Epithelial cell of prostate (primary cell): ENCODE measurements at regions not wholly inside any gene's neighbourhood (a gene's known extent, or its start where the extent isn't known, plus 50 kb on each side); places are given as distances from the start of the nearest gene placed in this dataset.

ENCODE experiments used
- DNase-seq: peaks from one replicate; pipeline ENCODE4 v3.0.0-alpha.2; 2011; ENCODE audit warnings: low read depth, low spot score
- H3K27ac ChIP-seq: fragments of 450-650 bp; 2 replicates; pipeline ENCODE4 v1.5.1; 2017; ENCODE audit warnings: mild to moderate bottlenecking

DNA sequence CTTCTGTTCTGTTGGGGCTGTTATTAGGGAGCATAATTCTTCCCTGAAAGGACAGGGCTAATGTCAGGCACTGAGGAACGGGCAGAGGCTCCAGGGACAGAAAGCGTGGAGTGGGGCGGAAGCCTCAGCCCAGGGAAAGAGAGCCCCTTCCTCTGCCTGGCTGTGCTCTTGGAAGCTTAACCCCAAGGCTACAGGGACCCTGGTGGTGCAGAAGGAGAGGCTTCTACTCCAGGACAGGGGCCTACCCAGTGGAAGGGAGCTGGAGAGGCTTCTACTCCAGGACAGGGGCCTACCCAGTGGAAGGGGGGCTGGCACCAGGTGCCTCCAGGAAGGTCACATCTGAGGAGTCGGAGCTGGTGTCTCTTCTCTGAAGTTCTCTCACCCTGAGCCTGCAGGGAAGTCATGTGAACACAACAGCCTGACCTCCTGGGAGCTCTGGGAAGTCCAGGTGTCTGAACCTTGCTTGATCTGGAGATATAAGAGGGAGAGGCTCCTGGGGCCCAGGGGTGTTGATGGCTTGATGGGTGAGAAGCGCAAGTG, 159.5 kb upstream of the SOX1 start:
- no peak for DNase-seq
- H3K27ac ChIP-seq: no peak overlapping the region

DNA sequence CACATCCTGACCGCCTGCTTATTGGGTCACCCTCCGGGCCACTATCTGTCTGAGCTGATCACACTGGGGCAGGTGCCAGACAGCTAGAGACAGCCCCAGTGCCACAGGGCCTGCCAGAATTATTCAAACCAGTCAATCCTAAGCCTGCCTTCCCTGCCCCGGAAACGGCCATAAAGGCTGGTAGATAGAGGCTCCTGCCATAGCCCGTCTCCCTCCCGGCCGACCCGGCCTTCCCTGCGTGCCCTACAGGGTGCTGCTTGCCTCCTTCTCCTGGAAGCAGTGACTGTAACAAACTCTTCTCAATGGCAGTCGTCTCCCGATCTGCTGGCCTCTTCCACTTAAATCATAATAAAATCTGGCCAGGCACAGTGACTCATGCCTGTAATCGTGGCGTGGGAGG, 158.6 kb upstream of the SOX1 start:
- H3K27ac ChIP-seq: no peak overlapping the region
- no peak for DNase-seq

DNA sequence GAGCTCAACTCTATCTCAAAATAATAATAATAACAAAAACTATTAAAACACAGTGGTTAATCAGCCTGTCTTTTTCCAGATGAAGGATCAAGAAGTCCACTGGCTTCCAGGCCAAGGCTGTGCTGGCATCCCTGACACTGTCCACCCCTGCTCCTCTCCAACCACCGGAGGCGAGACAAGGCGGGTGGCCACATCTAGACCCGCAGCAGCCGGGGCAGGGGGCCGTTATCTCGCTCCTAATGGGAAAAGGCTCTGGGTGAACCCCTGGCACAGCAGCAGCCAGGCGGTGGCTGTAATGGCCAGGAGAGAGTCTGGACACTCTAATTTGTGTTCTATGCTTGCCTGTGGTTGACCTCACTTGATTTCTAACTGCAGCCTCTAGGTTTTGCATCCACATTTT, 158.0 kb upstream of the SOX1 start:
- no peak for DNase-seq

DNA sequence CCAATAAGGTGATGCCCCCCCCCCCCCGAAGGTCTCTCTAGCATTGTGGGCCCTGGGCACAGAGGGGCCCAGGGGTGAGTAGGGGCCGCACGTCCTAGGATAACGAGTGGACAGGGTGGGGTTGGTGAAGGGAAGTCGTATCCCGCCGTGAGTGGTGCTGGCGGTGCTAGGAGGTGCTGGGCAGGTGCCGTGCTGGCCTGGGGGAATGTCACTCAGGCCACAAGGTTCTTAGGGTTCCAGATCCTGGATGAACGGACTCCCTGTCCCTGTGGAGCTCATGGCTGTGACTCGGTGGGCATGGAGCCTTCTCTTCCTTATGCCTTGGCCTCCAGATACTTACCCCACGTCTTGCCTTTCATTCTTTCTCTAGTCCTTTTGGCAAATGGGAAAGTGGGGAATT, 157.4 kb upstream of the SOX1 start:
- DNase-seq: no peak
- no peak overlapping the region for H3K27ac ChIP-seq

More for the DNA sequence above, 158.0 kb upstream of the SOX1 start:
- H3K27ac ChIP-seq: no peak overlapping the region

DNA sequence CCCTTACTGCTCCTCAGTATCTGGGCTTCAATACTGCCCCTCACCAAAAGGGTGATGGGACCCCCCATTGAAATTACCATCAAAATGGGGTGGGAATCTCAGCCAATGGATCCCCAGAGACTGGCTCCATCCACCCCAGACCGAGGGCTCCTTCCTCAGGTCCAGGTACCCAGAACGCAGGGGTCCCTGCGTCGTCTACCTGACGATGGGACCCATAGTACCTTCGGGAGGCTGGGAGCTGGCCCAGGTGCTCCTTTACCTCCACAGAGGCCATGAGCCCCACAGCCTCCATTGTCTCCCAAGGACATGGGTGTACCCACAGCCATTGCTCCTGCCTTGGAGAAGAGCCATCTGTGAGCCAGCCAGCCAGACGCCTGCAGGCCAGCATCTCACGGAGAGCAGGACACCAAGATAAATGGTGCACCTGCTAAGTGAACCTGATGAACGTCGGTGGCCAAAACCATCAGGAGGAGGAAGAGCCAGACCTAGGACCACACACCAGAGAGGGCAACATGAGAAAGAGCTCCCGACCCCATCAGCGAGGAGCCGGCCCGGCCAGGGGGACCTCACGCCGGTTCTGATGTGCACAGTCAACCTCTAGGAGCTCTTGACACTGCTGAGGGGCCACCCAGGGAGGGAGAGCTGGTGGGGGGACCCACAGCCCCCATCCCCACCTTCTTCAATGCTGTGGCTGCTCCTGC, 156.8 kb upstream of the SOX1 start:
- H3K27ac ChIP-seq: no peak overlapping the region
- DNase-seq: no peak

DNA sequence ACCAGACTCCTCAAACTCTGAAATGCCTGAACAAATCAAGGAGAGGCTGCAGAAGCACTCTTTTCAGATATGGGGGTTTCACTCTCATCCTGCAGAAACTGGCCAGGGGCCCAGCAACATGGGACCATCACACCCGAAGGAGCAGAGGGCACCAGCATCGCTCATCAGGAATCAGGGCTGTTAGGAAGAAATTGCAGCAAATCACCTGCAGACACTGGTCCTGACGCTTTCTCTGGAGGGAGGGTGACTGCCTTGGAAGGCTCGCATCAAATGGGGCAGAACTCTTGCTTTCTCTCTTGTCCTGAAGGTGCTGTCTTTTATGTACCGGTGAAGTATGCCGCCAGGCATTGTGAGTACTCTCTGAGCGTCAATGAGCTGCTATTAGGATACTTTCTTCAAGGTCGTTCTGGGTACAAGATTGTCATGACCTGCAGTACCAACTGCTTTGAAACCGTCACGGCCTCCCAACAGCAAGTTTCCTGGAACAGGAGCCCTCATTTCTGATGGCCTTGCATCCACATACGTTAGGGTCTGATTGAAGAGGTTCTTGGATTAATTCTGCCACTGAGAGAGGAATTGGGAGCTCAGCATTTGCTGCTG, 155.7 kb upstream of the SOX1 start:
- no peak for DNase-seq
- H3K27ac ChIP-seq: no peak overlapping the region

DNA sequence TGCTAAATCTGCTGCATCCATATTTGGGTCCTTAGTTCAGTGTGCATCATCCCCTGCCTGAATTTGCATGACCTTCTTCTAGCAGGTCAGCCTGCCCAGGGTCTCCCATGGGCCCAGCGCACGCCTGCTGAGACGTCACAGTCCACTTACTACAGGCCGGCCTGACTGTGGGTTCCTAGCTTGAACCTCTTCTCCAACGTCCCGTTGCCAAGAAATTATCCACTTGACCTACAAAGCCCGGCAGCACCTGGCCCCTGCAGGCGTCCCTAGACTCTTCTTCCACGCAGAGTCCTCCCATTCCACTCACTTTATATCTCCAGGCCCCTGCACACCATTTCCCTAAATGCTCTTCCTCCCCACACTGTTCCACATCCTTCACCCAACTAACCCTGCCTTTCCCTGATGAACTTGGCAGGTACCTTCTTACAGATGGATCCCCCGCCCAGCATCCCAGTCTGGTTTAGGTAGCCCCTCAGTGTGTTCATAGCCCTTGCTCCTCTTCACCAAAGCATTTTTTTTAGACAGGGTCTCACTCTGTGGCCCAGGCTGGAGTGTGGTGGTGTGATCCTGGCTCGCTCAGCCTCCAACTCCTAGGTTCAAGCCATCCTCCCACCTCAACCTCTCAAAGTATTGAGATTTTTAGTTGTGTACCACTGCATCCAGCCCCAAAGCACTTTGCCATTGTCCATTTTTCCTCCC, 155.0 kb upstream of the SOX1 start:
- no peak for DNase-seq
- H3K27ac ChIP-seq: no peak overlapping the region

DNA sequence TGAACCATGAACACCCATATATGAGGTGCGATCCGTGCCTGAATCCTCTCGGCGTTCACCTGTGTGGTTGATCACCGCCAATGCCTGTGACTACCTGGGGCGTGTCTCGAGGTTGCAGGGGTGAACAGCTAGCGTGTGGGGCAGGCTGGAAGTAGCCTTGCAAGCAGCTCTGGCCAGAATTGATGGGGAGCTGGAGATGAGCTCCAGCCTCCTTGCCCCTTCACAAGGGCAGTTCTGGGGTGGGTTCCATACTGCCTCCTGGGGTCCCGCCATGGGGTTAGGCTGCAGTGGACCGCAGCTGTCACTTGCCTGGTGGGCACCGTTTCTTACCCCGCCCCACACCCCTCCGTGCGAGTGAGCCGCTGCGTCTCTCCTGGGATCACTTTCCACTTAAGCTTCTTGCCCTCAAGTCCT, 154.5 kb upstream of the SOX1 start:
- H3K27ac ChIP-seq: no peak overlapping the region
- DNase-seq: no peak

DNA sequence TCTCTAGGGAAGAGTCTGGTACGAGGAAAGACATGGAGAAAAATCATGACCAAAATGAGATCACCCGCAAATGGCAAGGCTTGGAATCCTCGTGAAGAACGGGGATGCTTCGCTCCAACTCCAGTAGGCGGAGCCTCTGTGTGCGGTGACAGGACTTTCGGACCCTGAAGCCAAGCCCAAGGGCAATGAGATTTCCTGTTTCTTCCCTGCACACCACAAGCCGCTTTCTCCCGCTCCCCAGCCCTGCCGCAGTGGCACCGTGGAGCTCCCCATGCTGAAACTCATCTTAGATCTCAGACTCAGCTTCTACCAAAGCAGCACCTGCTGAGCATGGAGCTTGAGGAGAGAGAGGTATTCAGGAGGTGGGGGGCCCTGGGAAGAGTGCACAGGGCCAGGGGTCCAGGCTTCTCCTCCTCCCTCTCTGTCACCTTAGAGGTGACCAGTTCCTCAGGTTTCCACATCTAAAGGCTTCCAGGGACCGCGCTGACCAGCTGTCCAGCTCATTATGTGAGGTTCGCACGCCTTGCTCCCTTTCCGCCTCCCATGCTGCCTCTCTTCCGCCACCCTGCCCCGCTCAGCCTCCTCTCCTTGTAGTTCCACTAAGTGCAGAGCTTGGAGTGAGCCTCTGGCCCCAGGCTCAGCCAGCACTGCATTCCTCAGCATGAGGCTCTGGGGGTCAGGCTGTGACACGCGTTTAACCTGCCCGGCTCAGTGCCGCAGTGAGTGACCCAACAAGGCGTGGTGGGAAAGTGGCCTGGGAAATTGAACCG, 153.8 kb upstream of the SOX1 start:
- H3K27ac ChIP-seq: no peak overlapping the region
- DNase-seq: no peak

DNA sequence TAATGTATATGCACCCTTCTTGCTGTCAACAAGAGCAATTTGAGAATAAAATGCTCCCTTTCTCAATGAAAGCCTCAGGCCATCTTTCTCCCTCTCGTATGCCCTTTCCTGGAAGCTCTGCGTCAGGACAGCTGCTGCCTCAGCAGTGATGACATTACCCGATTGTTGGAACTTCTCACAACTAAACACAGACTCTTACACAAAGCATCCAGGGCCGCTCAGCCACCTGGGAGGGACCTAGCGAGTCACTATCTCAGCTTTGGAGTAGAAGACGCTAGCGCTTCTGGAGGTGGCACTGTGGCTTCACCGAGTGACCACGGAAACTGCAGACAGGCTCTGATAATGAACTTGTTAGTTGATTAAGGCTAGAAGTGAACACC, 153.2 kb upstream of the SOX1 start:
- no peak overlapping the region for H3K27ac ChIP-seq
- no peak for DNase-seq

DNA sequence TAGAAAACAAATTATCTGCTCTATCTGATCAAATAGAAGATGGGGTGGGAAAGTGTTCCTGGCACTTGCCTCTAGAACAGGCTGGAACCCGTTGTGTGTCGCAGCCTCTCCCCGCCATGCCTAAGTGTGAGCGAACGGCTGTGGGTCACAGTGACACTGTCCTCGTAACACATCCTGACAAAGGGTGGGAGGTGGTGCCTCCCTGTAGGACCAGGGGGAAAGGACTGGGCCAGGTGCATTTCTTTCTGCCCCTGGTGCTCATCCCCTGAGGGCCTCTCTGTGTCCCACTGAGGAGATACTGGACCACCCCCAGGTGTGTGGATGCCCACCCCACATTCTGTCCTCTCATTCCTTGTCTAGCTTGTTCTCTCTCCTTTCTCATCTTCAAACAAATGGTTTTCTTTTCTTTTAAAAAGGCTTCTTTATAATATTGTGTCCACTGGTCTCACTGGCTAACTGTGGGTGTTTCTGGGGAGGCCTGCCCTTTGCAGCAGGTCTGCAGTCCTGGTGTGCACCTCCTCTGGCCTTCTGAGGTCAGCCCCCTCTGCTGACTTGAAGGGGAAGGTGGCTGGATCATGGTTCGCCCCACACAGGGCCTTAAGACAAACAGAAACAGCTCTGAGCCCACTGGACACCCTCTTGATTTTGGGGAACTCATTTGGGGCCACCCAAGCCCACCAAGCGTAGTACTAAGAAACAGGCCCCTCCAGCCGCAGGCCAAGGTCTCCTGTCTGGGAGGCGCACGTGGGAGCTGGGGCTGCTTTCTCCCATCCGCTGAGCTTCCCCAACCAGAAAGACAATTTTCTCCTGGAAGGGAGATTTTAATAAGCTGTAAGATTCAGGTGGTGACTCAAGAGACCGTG, 152.5 kb upstream of the SOX1 start:
- no peak overlapping the region for H3K27ac ChIP-seq
- no peak for DNase-seq

DNA sequence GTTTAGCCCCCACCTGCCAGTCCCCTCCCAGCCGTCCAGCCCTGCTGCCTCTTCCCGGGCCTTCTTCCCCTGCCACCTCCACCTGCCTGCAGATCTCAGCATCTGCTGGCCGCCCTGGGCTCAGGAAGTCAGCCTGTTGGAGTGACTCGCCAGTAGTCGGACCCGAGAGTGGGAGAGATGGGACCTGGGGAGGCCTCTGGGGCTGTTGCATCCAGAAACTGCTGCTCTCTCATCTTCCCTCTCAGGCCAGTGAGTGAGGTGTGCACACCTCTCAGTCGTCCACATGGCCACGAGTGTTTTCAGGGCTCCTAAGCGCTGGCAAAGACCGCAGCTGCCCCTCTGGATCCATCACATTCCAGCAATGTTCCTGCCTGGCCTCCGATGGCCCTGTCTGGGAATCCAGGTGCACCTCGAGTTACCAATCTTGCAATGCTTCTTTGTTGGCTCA, 151.8 kb upstream of the SOX1 start:
- DNase-seq: no peak
- no peak overlapping the region for H3K27ac ChIP-seq

DNA sequence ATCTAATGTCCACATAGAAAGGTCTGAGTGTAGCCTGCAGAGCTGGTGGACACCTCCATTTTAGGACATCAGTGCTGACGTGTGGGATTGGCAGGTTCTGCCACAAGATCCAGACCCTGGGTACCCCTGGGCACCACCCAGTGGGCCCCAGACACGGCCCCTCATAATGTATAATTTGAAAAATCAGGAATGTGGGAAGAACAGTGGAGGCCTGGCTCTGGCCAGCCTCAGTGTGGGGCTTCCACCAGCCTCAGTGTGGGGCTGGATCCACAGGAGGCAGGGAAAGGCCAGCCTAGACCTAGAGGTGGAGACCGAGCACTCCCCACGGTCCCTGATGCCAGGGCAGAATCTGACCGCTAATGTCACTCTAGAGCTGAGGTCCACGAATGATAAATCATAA, 150.7 kb upstream of the SOX1 start:
- no peak overlapping the region for H3K27ac ChIP-seq
- DNase-seq: no peak

DNA sequence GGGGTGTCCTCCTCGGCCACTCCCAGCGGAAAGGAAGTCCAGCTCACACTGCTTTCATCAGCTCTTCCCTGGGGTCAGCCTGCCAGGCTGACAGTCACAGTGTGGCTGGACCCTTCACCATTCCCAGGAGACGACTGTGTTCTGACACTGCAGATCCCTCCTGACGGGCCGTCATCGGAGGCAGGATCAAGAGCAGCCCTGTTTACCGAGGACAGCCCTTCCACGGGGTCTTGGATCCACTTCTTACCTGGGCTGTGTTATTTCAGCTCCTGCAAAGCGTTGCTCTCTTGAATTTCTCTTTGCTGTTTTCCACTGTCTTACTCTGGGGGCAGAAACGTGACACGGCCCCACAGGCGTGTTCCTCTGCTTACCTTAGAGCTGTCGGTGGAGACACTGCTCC, 149.9 kb upstream of the SOX1 start:
- H3K27ac ChIP-seq: no peak overlapping the region
- DNase-seq: no peak

DNA sequence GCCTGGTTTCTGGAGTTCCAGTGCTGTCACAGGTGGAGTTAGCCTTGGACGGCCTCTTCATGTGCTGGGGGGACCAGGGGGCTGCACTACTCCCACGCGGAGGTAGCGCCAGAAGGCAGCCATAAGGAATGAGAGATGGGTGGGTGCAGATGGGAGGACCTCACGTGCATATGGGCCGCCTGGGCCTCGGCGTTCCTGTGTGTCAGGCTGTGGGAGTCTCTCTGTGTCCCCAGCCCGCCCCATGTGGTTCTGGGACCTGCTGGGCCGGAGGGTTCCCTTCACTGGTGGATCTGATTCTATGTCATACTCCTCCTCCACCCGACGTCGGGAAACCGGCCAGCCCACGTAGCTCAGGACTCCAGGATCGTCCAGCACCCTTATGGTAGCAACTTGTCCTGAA, 149.0 kb upstream of the SOX1 start:
- no peak overlapping the region for H3K27ac ChIP-seq
- DNase-seq: no peak

DNA sequence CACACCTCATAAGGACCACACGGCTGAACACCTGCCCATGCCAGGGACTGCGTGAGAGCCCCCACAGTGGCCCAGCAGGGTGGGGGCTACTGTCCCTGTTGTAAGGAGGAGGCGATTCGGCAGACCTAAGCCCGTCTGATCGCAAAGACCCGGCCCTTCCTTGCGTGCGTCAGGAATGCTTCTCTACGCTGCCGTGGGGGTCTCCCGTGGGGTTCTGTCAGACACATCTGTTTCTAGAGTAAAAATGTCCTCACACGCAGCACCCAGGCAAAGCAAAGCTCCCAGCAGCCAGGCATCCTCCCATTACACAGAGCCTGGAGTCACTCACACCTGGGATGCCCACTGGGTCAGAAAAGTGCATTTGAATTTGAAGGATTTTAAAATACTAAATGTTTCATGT, 147.7 kb upstream of the SOX1 start:
- H3K27ac ChIP-seq: no peak overlapping the region
- no peak for DNase-seq

DNA sequence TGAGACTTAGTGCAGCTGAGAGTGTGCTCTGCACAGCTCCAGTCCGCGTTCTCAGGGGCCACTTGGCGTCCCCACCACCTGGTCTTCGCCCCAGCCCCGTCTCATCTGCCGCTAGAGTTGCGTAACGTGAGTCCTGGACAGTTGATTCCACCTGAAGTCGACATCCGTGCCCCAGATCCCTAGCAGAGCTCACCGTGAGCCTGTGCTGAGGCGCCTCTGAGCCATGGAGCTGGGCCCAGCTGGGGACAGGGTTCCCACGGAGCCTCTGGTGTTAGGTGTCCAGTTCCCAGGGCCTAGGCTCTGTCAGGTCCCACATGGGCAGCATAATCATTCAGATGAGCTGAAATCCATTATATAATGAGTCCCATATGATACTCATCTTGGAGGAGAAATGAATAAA, 147.1 kb upstream of the SOX1 start:
- H3K27ac ChIP-seq: no peak overlapping the region
- no peak for DNase-seq

DNA sequence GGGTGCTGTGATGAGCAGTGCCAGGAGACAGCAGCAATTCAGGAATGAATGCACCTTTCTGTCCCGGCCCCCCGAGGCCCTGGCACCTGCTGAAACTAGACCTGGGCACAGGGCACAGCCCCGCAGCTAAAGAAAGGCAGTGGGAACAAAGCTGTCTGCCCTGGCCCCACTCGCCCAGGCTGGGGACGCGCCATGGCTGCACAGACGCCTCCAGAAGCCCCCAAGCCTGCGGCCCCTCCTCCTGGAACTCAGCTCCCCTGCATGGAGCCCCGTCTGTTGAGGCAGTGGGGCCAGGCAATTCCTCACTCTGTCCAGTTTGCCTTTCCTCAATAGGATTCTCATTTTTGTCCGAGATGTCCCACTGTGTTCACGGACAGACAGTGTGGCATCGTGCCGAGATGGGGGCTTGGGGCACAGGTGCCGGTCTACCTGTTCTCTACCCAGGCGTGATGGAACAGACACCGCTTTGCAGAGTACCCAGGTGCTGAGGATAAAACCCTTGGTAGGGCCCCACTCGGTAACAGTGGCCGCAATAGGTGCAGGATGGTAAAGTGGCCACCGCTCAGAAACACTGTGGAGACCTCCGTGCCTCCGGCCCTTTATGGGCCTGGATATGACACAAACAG, 146.5 kb upstream of the SOX1 start:
- DNase-seq: no peak
- no peak overlapping the region for H3K27ac ChIP-seq

DNA sequence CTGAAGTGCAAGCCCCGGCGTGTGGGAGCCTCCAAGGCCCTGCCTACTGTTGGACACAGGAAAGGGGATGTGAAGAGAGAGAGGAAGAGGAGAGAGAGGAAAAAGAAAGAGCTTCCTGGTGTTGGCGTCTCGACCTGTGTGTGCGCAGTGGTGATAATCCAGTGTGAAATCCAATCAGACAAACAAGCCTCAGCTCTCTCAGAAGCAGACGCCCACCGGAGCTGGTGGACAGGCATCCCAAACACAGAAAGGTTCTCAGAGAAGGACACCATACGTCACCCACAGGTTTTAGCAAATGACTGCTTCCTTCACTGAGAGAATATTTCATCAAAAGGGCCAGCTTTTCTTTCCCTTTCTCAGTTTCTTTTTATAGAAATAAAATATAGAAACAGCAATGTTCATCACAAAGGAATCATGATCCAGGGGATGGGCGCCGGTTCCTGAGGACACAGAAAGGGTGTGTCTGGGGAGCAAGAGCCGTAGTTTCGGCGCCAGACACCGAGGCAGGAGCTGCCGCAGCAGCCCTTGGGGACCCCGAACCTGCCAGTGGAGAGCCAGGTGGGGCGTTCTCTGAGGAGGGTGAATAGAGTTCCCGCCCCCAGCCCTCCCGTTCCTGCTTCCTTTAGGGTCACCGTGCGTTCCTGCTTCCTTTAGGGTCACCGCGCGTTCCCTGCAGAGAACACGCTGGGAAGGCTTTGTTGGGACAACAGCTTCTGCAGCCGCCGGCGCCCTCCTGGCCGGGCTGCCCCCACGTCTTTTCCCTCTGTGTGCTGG, 145.8 kb upstream of the SOX1 start:
- no peak overlapping the region for H3K27ac ChIP-seq
- no peak for DNase-seq
